Transverse colon (tissue), 4 donors: ENCODE measurements at regions not wholly inside any gene's neighbourhood (a gene's known extent, or its start where the extent isn't known, plus 50 kb on each side); places are given as distances from the start of the nearest gene placed in this dataset.

Experiments used
- EP300 ChIP-seq: sonication (generic); formaldehyde crosslinking; IDR thresholded peaks from one replicate; pipeline ENCODE4 v1.6.1; 2017; ENCODE audit warnings: antibody characterized with exemption, low read depth
- POLR2A ChIP-seq: fragments of 450-650 bp; IDR thresholded peaks from one replicate; pipeline ENCODE4 v1.6.1; 2016; ENCODE audit warnings: antibody characterized with exemption, mild to moderate bottlenecking, moderate library complexity
- POLR2AphosphoS5 ChIP-seq, 3 donors: sonication (generic); formaldehyde crosslinking; IDR thresholded peaks; one replicate each; pipeline ENCODE4 v1.6.1; 2016; ENCODE audit warnings: antibody characterized with exemption in 3 of 3
- TF ChIP-seq, protein P1 (sequence below), 5 experiments: fragments of 200-600 bp in 3 of 5; fragments of 450-650 bp in 2 of 5; sonication (generic) in 3 of 5; IDR thresholded peaks; 1 replicate in 2 of 5; 2 replicates in 3 of 5; pipeline ENCODE4 v1.5.1; 2016 to 2017; ENCODE audit warnings: antibody characterized with exemption in 5 of 5, inconsistent platforms in 3 of 5, mild to moderate bottlenecking in 2 of 5, moderate library complexity in 1 of 5

DNA sequence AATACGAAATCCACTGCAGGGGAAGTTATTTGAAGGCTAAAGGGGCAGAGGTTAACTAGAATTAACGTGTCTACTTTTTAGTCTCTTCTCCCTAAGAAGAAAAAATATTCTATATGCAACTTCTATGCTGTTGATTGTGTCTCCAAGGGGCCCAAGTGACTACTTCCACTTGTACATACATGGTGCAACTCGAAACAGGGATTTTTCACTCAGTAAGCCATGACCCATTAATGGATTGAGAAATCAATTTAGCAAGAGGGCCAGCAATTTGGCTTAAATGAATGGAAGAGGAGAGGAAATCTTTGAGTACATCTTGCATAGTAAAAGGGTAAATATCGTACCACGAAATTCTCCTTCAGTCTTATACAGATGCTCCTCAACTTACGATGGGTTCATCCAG lies 151.1 kb upstream of the HES1 start:
- TF ChIP-seq EP300 (no peak), POLR2AphosphoS5 (IDR thresholded peaks at IDR 0.05) (no peak), POLR2A (no peak)
- TF ChIP-seq, protein P1, sequence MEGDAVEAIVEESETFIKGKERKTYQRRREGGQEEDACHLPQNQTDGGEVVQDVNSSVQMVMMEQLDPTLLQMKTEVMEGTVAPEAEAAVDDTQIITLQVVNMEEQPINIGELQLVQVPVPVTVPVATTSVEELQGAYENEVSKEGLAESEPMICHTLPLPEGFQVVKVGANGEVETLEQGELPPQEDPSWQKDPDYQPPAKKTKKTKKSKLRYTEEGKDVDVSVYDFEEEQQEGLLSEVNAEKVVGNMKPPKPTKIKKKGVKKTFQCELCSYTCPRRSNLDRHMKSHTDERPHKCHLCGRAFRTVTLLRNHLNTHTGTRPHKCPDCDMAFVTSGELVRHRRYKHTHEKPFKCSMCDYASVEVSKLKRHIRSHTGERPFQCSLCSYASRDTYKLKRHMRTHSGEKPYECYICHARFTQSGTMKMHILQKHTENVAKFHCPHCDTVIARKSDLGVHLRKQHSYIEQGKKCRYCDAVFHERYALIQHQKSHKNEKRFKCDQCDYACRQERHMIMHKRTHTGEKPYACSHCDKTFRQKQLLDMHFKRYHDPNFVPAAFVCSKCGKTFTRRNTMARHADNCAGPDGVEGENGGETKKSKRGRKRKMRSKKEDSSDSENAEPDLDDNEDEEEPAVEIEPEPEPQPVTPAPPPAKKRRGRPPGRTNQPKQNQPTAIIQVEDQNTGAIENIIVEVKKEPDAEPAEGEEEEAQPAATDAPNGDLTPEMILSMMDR (IDR thresholded peaks at IDR 0.05): no peak
